Spinal cord (tissue), 9 donors: ENCODE measurements at regions not wholly inside any gene's neighbourhood (a gene's known extent, or its start where the extent isn't known, plus 50 kb on each side); places are given as distances from the start of the nearest gene placed in this dataset.
A peak's percentile ranks its signal among the peaks of the same experiment; 100 is the strongest.

ENCODE experiments used
- DNase-seq, 6 donors: peaks; one replicate each; pipeline versions ENCODE4 v3.0.0 to v3.0.0-alpha.2; 2013 to 2015; ENCODE audit warnings: low spot score in 6 of 6, low read depth in 4 of 6
- H3K27ac ChIP-seq: one replicate; pipeline ENCODE4 v1.5.1; 2013; ENCODE audit warnings: low read depth, low read length, control low read depth
- H3K27me3 ChIP-seq: one replicate; pipeline ENCODE4 v1.6.1; 2013; ENCODE audit warnings: low read length; ENCODE audit not compliant: control insufficient read depth, insufficient read depth
- H3K36me3 ChIP-seq: one replicate; pipeline ENCODE4 v1.6.1; 2013; ENCODE audit warnings: low read length; ENCODE audit not compliant: control insufficient read depth, insufficient read depth
- H3K4me1 ChIP-seq: one replicate; pipeline ENCODE4 v1.6.1; 2013; ENCODE audit warnings: low read length; ENCODE audit not compliant: control insufficient read depth, insufficient read depth
- H3K4me3 ChIP-seq: one replicate; pipeline ENCODE4 v1.5.1; 2013; ENCODE audit warnings: low read depth, low read length, control low read depth
- H3K9me3 ChIP-seq: one replicate; pipeline ENCODE4 v1.6.1; 2013; ENCODE audit warnings: low read length; ENCODE audit not compliant: control insufficient read depth, insufficient read depth
- WGBS: methylation state at CpG from one replicate; pipeline ENCODE4 v1.1.5; 2013; ENCODE audit warnings: missing lambda C conversion rate; ENCODE audit not compliant: insufficient coverage; 5-methylcytosine and 5-hydroxymethylcytosine counted together
- donor health status: healthy.

DNA sequence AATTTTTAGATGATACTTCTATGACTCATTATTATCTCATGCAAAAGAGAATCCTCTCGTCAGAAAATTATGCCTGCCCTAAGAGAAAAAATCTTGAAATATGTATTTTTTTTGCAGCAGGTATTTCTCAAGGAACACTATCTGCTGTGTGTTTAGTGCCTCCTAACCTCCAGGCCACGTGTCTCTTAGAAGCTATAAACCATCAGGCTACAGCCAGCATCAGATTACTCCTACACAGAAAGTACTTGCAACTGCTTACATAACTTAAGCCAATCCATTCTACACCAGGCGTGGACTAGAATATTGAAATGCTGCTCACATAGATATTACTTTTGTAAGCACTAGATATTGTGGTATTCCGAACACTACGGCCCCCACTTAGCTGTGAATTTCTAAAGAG lies 933.4 kb downstream of the PLA2G4A start:
- no peaks in the 10 kb centered on the region for H3K4me1 ChIP-seq
- H3K27me3 ChIP-seq: no peaks in the 10 kb centered on the region
- no peaks in the 10 kb centered on the region for H3K9me3 ChIP-seq
- DNase-seq: peak in 1 of 6 donors; percentile 22
- no peak overlapping the region for H3K27ac ChIP-seq
- no peak overlapping the region for H3K4me3 ChIP-seq
- no CpG with 5 or more reads among the region's 5 CpGs for WGBS
- no peaks in the 10 kb centered on the region for H3K36me3 ChIP-seq

DNA sequence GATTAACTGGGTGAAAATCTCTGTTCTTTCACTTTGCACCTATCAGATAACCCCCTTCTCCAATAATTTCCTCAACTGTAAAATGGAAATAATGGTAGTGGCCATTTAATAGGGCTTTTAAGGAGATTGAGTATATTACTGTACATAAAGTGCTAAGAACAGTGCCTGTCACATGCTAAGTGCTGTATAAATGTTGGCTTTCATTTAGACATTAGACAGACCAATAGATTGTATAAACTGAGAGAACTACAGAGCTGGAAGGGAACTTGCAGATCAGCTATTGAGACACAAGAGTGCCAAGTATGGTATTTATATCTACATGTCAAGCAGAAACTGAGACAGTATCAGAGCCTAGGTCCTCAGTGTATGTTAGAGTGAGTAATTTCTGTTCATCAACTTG lies 934.7 kb downstream of the PLA2G4A start:
- Histone ChIP-seq H3K9me3 (no peaks in the 10 kb centered on the region), H3K27me3 (no peaks in the 10 kb centered on the region), H3K4me3 (no peak overlapping the region), H3K36me3 (no peaks in the 10 kb centered on the region), H3K4me1 (no peaks in the 10 kb centered on the region), H3K27ac (no peak overlapping the region)
- DNase-seq: no peak

DNA sequence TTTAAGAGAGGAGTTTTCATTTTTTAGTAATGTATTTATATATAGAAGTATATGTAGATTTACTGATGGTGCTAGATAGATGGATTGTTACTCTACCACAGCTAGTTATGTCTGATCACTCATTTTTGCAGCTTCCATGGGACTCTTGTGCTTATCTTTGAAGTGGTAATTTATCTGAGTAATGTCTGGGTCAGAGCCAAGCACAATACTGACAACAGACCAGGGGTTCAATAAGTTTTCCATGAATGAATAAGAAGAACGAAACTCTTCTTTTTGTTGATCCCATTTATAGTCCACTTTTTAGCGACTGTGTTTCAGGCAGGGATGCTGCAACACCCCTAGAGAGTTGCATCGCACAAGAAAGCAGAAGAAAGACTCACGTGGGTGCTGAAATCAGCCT lies 935.2 kb downstream of the PLA2G4A start:
- no peaks in the 10 kb centered on the region for H3K27me3 ChIP-seq
- H3K27ac ChIP-seq: no peak overlapping the region
- no peak overlapping the region for H3K4me3 ChIP-seq
- DNase-seq: no peak
- H3K36me3 ChIP-seq: no peaks in the 10 kb centered on the region
- WGBS: 80% methylated on average over 3 of the region's 4 CpGs
- H3K9me3 ChIP-seq: no peaks in the 10 kb centered on the region
- no peaks in the 10 kb centered on the region for H3K4me1 ChIP-seq

GRCh38 chr1:187771396-187771795 lies 942.6 kb downstream of the PLA2G4A start:
- H3K4me3 ChIP-seq: no peak overlapping the region
- no peaks in the 10 kb centered on the region for H3K9me3 ChIP-seq
- H3K36me3 ChIP-seq: no peaks in the 10 kb centered on the region
- H3K27me3 ChIP-seq: no peaks in the 10 kb centered on the region
- DNase-seq: peak in 1 of 6 donors; percentile 78
- H3K27ac ChIP-seq: no peak overlapping the region
- whole genome bisulfite sequencing: no CpG with 5 or more reads among the region's 2 CpGs
- H3K4me1 ChIP-seq: no peaks in the 10 kb centered on the region

DNA sequence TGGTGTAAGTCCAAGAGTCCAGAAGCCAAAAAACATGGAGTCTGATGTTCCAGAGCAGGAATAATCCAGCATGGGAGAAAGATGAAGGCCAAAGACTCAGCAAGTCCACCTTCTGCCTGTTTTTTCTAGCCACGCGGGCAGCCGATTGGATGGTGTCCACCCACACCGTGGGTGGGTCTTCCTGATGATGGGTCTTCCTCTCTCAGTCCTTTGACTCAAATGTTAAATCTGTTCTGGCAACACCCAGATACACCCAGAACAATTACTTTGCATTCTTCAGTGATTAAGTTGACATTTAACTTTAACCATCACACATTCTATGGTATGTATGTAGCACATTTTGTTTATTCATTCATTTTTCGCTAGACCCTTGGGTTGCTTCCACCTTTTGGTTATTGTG lies 944.4 kb downstream of the PLA2G4A start:
- Histone ChIP-seq H3K4me1 (no peaks in the 10 kb centered on the region), H3K4me3 (no peak overlapping the region), H3K27ac (no peak overlapping the region), H3K36me3 (no peaks in the 10 kb centered on the region), H3K27me3 (no peaks in the 10 kb centered on the region), H3K9me3 (no peaks in the 10 kb centered on the region)
- WGBS: 100% methylated on average over 4 of the region's 5 CpGs
- no peak for DNase-seq

DNA sequence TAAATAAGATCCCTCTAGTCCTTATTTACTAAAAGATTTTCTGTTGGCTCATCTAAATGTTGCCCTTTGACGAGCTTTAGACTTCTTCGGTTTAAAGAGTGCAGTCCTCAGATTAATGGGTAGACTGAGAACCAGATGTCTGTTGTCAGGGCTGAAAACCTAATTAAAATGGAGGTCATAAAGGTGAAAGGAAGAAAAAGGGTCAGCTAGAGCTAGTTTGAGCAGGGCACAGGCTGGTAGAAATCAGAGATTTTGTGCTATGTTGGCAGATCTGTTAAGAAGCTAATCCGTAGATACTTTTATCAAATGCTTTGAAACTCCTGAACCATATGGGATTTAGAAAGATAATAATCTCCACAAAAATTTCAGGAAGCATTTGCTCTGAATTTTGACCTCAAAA lies 959.0 kb downstream of the PLA2G4A start:
- Histone ChIP-seq H3K27me3 (no peaks in the 10 kb centered on the region), H3K36me3 (no peaks in the 10 kb centered on the region), H3K4me1 (no peaks in the 10 kb centered on the region), H3K4me3 (no peak overlapping the region), H3K27ac (no peak overlapping the region), H3K9me3 (no peaks in the 10 kb centered on the region)
- 35% methylated on average over 2 of the region's 3 CpGs for WGBS
- no peak for DNase-seq

GRCh38 chr1:187788718-187789117 lies 960.0 kb downstream of the PLA2G4A start:
- H3K4me1 ChIP-seq: no peaks in the 10 kb centered on the region
- H3K4me3 ChIP-seq: no peak overlapping the region
- H3K36me3 ChIP-seq: no peaks in the 10 kb centered on the region
- no peaks in the 10 kb centered on the region for H3K27me3 ChIP-seq
- 18% methylated on average over 2 of the region's 2 CpGs for WGBS
- H3K9me3 ChIP-seq: no peaks in the 10 kb centered on the region
- no peak overlapping the region for H3K27ac ChIP-seq
- no peak for DNase-seq

GRCh38 chr1:187790724-187791123 lies 962.0 kb downstream of the PLA2G4A start:
- no peaks in the 10 kb centered on the region for H3K9me3 ChIP-seq
- H3K4me3 ChIP-seq: no peak overlapping the region
- DNase-seq: no peak
- no CpG with 5 or more reads among the region's 1 CpG for WGBS
- no peaks in the 10 kb centered on the region for H3K36me3 ChIP-seq
- no peaks in the 10 kb centered on the region for H3K27me3 ChIP-seq
- no peaks in the 10 kb centered on the region for H3K4me1 ChIP-seq
- H3K27ac ChIP-seq: no peak overlapping the region

DNA sequence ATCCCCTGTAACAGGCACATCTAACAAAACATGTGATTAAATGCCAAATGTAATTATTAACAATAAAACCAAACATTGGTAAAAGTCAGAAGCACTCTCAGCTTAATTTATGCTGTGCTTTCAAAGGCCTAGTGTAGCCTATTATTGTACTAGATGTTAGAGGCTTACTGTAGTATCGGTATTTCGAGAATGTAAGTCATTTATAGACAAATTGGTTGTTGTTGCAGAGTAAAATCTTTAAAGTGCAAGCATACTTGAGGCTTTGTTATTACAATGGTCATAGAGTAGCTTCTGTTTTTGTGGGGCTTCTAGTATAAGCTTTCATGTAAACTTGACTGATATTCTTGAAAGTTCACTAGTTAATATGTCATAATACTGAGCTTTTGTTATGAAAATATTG lies 965.8 kb downstream of the PLA2G4A start:
- WGBS: 71% methylated on average over 2 of the region's 2 CpGs
- H3K27ac ChIP-seq: no peak overlapping the region
- no peaks in the 10 kb centered on the region for H3K4me1 ChIP-seq
- H3K9me3 ChIP-seq: no peaks in the 10 kb centered on the region
- no peak overlapping the region for H3K4me3 ChIP-seq
- H3K36me3 ChIP-seq: no peaks in the 10 kb centered on the region
- no peaks in the 10 kb centered on the region for H3K27me3 ChIP-seq
- DNase-seq: no peak

GRCh38 chr1:187809549-187809948 lies 980.8 kb downstream of the PLA2G4A start:
- H3K36me3 ChIP-seq: no peaks in the 10 kb centered on the region
- H3K4me3 ChIP-seq: no peak overlapping the region
- no CpG with 5 or more reads among the region's 1 CpG for whole genome bisulfite sequencing
- no peaks in the 10 kb centered on the region for H3K27me3 ChIP-seq
- no peaks in the 10 kb centered on the region for H3K4me1 ChIP-seq
- H3K27ac ChIP-seq: no peak overlapping the region
- H3K9me3 ChIP-seq: peaks cover 3% of the 10 kb centered on the region
- no peak for DNase-seq
